Loucy (cell line): ENCODE measurements at regions not wholly inside any gene's neighbourhood (a gene's known extent, or its start where the extent isn't known, plus 50 kb on each side); places are given as distances from the start of the nearest gene placed in this dataset.
"Not testable (repeated sequence)": the region's sequence is repeated elsewhere in the genome, so short reads cannot be mapped to it uniquely, and the experiment has no call there.

Experiments
- H2AFZ ChIP-seq: fragments of 200-600 bp; sonication (generic); 2 replicates; pipeline ENCODE4 v1.6.0; 2016; ENCODE audit warnings: antibody characterized with exemption, mild to moderate bottlenecking, low read length, moderate library complexity
- H3F3A ChIP-seq: fragments of 200-600 bp; 2 replicates; pipeline ENCODE4 v1.6.0; 2016; ENCODE audit warnings: antibody characterized with exemption, low read depth, mild to moderate bottlenecking
- H3K27me3 ChIP-seq: fragments of 200-600 bp; sonication (generic); 2 replicates; pipeline ENCODE4 v1.6.1; 2014; ENCODE audit warnings: low read length, mild to moderate bottlenecking; ENCODE audit not compliant: insufficient read depth, poor library complexity, severe bottlenecking
- H3K36me3 ChIP-seq: fragments of 200-600 bp; sonication (generic); 2 replicates; pipeline ENCODE4 v1.6.1; 2016; ENCODE audit warnings: low read length; ENCODE audit not compliant: insufficient read depth
- H3K4me1 ChIP-seq: fragments of 200-600 bp; sonication (generic); 2 replicates; pipeline ENCODE4 v1.5.1; 2014; ENCODE audit warnings: low read length, mild to moderate bottlenecking; ENCODE audit not compliant: insufficient read depth, poor library complexity, severe bottlenecking
- H3K4me2 ChIP-seq: fragments of 200-600 bp; sonication (generic); 2 replicates; pipeline ENCODE4 v1.6.0; 2014; ENCODE audit warnings: antibody characterized with exemption, low read length, low read depth, mild to moderate bottlenecking; ENCODE audit not compliant: poor library complexity, severe bottlenecking
- H3K4me3 ChIP-seq: fragments of 200-600 bp; sonication (generic); 2 replicates; pipeline ENCODE4 v1.5.1; 2014; ENCODE audit warnings: low read length, mild to moderate bottlenecking, mixed read lengths; ENCODE audit not compliant: poor library complexity, severe bottlenecking
- H3K79me2 ChIP-seq: fragments of 200-600 bp; sonication (generic); 2 replicates; pipeline ENCODE4 v1.6.1; 2014; ENCODE audit warnings: low read length; ENCODE audit not compliant: insufficient read depth
- H3K9ac ChIP-seq: fragments of 200-600 bp; sonication (generic); 2 replicates; pipeline ENCODE4 v1.6.0; 2014; ENCODE audit warnings: mild to moderate bottlenecking, low read depth, low read length, moderate library complexity; ENCODE audit not compliant: poor library complexity, severe bottlenecking
- H3K9me2 ChIP-seq: fragments of 200-600 bp; sonication (generic); replicated peaks from 2 replicates; pipeline ENCODE4 v1.6.1; 2016; ENCODE audit warnings: low read depth, low read length, mixed read lengths
- H3K9me3 ChIP-seq: fragments of 200-600 bp; sonication (generic); 2 replicates; pipeline ENCODE4 v1.6.1; 2014; ENCODE audit warnings: mild to moderate bottlenecking, antibody characterized with exemption, low read length, low read depth; ENCODE audit not compliant: insufficient read depth
- H4K20me1 ChIP-seq: fragments of 200-600 bp; sonication (generic); 2 replicates; pipeline ENCODE4 v1.6.0; 2014; ENCODE audit warnings: antibody characterized with exemption, low read length, mild to moderate bottlenecking; ENCODE audit not compliant: insufficient read depth, poor library complexity, severe bottlenecking
- CTCF ChIP-seq: fragments of 200-600 bp; sonication (generic); conservative IDR thresholded peaks from 2 replicates; pipeline ENCODE4 v1.5.1; 2014; ENCODE audit warnings: mild to moderate bottlenecking, antibody characterized with exemption, low read length
- EZH2phosphoT487 ChIP-seq: fragments of 200-600 bp; IDR thresholded peaks from 2 replicates; pipeline ENCODE4 v1.6.1; 2018; ENCODE audit warnings: antibody characterized with exemption, mild to moderate bottlenecking, moderate library complexity, borderline replicate concordance

- no peaks in the 10 kb centered on the region for H3K9me3 ChIP-seq
- H3F3A ChIP-seq, result no peaks in the 10 kb centered on the region
- no peaks in the 10 kb centered on the region for H3K27me3 ChIP-seq
- no peak overlapping the region for H3K4me2 ChIP-seq
- H3K4me1 ChIP-seq, result no peaks in the 10 kb centered on the region
- H4K20me1 ChIP-seq, result no peaks in the 10 kb centered on the region
- H3K9ac ChIP-seq, result no peak overlapping the region
- H3K36me3 ChIP-seq, result no peaks in the 10 kb centered on the region
- no peak overlapping the region for H2AFZ ChIP-seq
- TF ChIP-seq CTCF (no peak), EZH2phosphoT487 (no peak)
- no peaks in the 10 kb centered on the region for H3K9me2 ChIP-seq
- H3K79me2 ChIP-seq, result no peaks in the 10 kb centered on the region
- no peak overlapping the region for H3K4me3 ChIP-seq
Measured at GRCh38 chr10:81219758-81220157, 655.2 kb upstream of the NRG3 start.

GRCh38 chr10:81248886-81249285 is 626.1 kb upstream of the NRG3 start:
- Histone ChIP-seq H3K36me3 (no peaks in the 10 kb centered on the region), H3K79me2 (no peaks in the 10 kb centered on the region), H4K20me1 (no peaks in the 10 kb centered on the region), H2AFZ (no peak overlapping the region), H3K9me2 (no peaks in the 10 kb centered on the region), H3K4me2 (peak overlapping the region; percentile 56), H3K4me1 (peaks cover 17% of the 10 kb centered on the region), H3K9ac (no peak overlapping the region), H3F3A (no peaks in the 10 kb centered on the region), H3K27me3 (no peaks in the 10 kb centered on the region), H3K9me3 (no peaks in the 10 kb centered on the region), H3K4me3 (peak overlapping the region; percentile 58)
- no peak for TF ChIP-seq CTCF
- no peak for TF ChIP-seq EZH2phosphoT487

- no peaks in the 10 kb centered on the region for H3K9me2 ChIP-seq
- no peak for TF ChIP-seq CTCF
- no peak for TF ChIP-seq EZH2phosphoT487
- no peaks in the 10 kb centered on the region for H3K27me3 ChIP-seq
- no peak overlapping the region for H3K4me3 ChIP-seq
- H3K9me3 ChIP-seq, result no peaks in the 10 kb centered on the region
- no peak overlapping the region for H3K4me2 ChIP-seq
- H3K79me2 ChIP-seq, result no peaks in the 10 kb centered on the region
- H3K36me3 ChIP-seq, result no peaks in the 10 kb centered on the region
- no peak overlapping the region for H2AFZ ChIP-seq
- no peak overlapping the region for H3K9ac ChIP-seq
- no peaks in the 10 kb centered on the region for H4K20me1 ChIP-seq
- no peaks in the 10 kb centered on the region for H3F3A ChIP-seq
- peaks cover 17% of the 10 kb centered on the region for H3K4me1 ChIP-seq
Measured at GRCh38 chr10:81251457-81252115, 623.4 kb upstream of the NRG3 start.

GRCh38 chr10:81264991-81265390 is 610.0 kb upstream of the NRG3 start:
- not testable (repeated sequence) for H2AFZ ChIP-seq, H3K27me3 ChIP-seq, H3K4me3 ChIP-seq, H3K4me2 ChIP-seq, H3K9me3 ChIP-seq, H3K79me2 ChIP-seq, H3F3A ChIP-seq, H3K9ac ChIP-seq, H4K20me1 ChIP-seq, H3K36me3 ChIP-seq, H3K9me2 ChIP-seq
- peaks cover 28% of the 10 kb centered on the region for H3K4me1 ChIP-seq
